Tibial nerve (tissue), 4 donors: ENCODE measurements at regions not wholly inside any gene's neighbourhood (a gene's known extent, or its start where the extent isn't known, plus 50 kb on each side); places are given as distances from the start of the nearest gene placed in this dataset.

Experiments
- EP300 ChIP-seq, 2 donors: sonication (generic); formaldehyde crosslinking; IDR thresholded peaks; one replicate each; pipeline ENCODE4 v1.6.1; 2017; ENCODE audit warnings: antibody characterized with exemption in 2 of 2, mild to moderate bottlenecking in 1 of 2
- POLR2A ChIP-seq, 2 donors: fragments of 450-650 bp; IDR thresholded peaks; one replicate each; pipeline ENCODE4 v1.6.1; 2017; ENCODE audit warnings: antibody characterized with exemption in 2 of 2, mild to moderate bottlenecking in 2 of 2, moderate library complexity in 2 of 2
- TF ChIP-seq, protein P1 (sequence below), 5 experiments: fragments of 200-600 bp in 3 of 5; fragments of 450-650 bp in 2 of 5; sonication (generic) in 3 of 5; IDR thresholded peaks; one replicate each; pipeline ENCODE4 v1.5.1; 2016 to 2019; ENCODE audit warnings: antibody characterized with exemption in 5 of 5, mild to moderate bottlenecking in 3 of 5, moderate library complexity in 2 of 5

DNA sequence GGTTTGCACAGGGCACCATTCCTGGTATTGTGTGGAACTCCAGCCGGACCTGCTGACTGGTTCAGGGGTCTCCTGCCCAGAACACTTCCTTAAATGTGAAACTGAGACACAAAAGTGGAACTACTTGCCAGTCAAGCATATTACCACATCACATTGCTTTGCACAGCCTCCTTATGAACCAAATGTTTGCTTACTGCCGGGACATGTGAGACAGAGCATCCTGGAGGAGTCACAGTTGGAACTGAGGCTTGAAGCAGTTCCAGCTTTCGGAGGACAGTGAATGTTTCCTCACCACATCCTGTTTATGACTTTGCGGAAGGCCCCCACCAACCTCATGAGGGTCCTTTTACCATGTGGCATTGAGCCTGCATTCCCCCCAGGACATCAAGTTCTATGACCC lies 105.8 kb upstream of the ARHGAP42 start:
- TF ChIP-seq, protein P1, sequence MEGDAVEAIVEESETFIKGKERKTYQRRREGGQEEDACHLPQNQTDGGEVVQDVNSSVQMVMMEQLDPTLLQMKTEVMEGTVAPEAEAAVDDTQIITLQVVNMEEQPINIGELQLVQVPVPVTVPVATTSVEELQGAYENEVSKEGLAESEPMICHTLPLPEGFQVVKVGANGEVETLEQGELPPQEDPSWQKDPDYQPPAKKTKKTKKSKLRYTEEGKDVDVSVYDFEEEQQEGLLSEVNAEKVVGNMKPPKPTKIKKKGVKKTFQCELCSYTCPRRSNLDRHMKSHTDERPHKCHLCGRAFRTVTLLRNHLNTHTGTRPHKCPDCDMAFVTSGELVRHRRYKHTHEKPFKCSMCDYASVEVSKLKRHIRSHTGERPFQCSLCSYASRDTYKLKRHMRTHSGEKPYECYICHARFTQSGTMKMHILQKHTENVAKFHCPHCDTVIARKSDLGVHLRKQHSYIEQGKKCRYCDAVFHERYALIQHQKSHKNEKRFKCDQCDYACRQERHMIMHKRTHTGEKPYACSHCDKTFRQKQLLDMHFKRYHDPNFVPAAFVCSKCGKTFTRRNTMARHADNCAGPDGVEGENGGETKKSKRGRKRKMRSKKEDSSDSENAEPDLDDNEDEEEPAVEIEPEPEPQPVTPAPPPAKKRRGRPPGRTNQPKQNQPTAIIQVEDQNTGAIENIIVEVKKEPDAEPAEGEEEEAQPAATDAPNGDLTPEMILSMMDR (IDR thresholded peaks at IDR 0.05), result no peak
- TF ChIP-seq EP300 (IDR thresholded peaks at IDR 0.05), result no peak
- TF ChIP-seq POLR2A (IDR thresholded peaks at IDR 0.05), result no peak
